ENCODE measurements at regions not wholly inside any gene's neighbourhood (a gene's known extent, or its start where the extent isn't known, plus 50 kb on each side); places are given as distances from the start of the nearest gene placed in this dataset.
A peak's percentile ranks its signal among the peaks of the same experiment; 100 is the strongest.

GRCh38 chr5:7072188-7072587 is 323.8 kb upstream of the ADCY2 start:
- H3K27me3 ChIP-seq = no peaks in the 10 kb centered on the region

GRCh38 chr5:7073666-7074065 is 322.3 kb upstream of the ADCY2 start:
- H3K4me3 ChIP-seq = no peak overlapping the region
- no peaks in the 10 kb centered on the region for H3K27me3 ChIP-seq
- DNase-seq (ENCODE audit: low read depth in 1 of 2, low spot score in 1 of 2) = no peak
- no peak overlapping the region for H3K27ac ChIP-seq
- TF ChIP-seq CTCF (IDR thresholded peaks at IDR 0.05; ENCODE audit: low read depth, low read length) = no peak
- H3K4me1 ChIP-seq (ENCODE audit: low read depth) = no peaks in the 10 kb centered on the region
- H3K9me3 ChIP-seq (ENCODE audit: low read depth) = no peaks in the 10 kb centered on the region
- no peaks in the 10 kb centered on the region for H3K36me3 ChIP-seq

More at GRCh38 chr5:7072188-7072587, 323.8 kb upstream of the ADCY2 start:
- Histone ChIP-seq H3K9me3 (ENCODE audit: low read depth) (no peaks in the 10 kb centered on the region), H3K27ac (no peak overlapping the region), H3K4me1 (ENCODE audit: low read depth) (no peaks in the 10 kb centered on the region), H3K4me3 (no peak overlapping the region), H3K36me3 (no peaks in the 10 kb centered on the region)
- TF ChIP-seq CTCF (IDR thresholded peaks at IDR 0.05; ENCODE audit: low read depth, low read length) = no peak
- DNase-seq (ENCODE audit: low read depth in 1 of 2, low spot score in 1 of 2) = no peak

GRCh38 chr5:7074176-7074575 is 321.8 kb upstream of the ADCY2 start:
- Histone ChIP-seq H3K4me1 (ENCODE audit: low read depth) (no peaks in the 10 kb centered on the region), H3K4me3 (no peak overlapping the region), H3K27me3 (no peaks in the 10 kb centered on the region), H3K9me3 (ENCODE audit: low read depth) (no peaks in the 10 kb centered on the region), H3K36me3 (no peaks in the 10 kb centered on the region), H3K27ac (no peak overlapping the region)
- no peak for TF ChIP-seq CTCF (IDR thresholded peaks at IDR 0.05; ENCODE audit: low read depth, low read length)
- DNase-seq (ENCODE audit: low read depth in 1 of 2, low spot score in 1 of 2) = no peak

- DNase-seq (ENCODE audit: low read depth in 1 of 2, low spot score in 1 of 2) = no peak
- Histone ChIP-seq H3K4me1 (ENCODE audit: low read depth) (no peaks in the 10 kb centered on the region), H3K27ac (no peak overlapping the region), H3K4me3 (no peak overlapping the region), H3K9me3 (ENCODE audit: low read depth) (no peaks in the 10 kb centered on the region), H3K27me3 (no peaks in the 10 kb centered on the region), H3K36me3 (no peaks in the 10 kb centered on the region)
- TF ChIP-seq CTCF (IDR thresholded peaks at IDR 0.05; ENCODE audit: low read depth, low read length) = no peak
Observed at GRCh38 chr5:7075470-7075869, 320.5 kb upstream of the ADCY2 start.

- no peaks in the 10 kb centered on the region for H3K27me3 ChIP-seq
- no peak for DNase-seq (ENCODE audit: low read depth in 1 of 2, low spot score in 1 of 2)
- H3K36me3 ChIP-seq = no peaks in the 10 kb centered on the region
- H3K9me3 ChIP-seq (ENCODE audit: low read depth) = no peaks in the 10 kb centered on the region
- TF ChIP-seq CTCF (IDR thresholded peaks at IDR 0.05; ENCODE audit: low read depth, low read length) = no peak
- H3K4me3 ChIP-seq = no peak overlapping the region
- H3K27ac ChIP-seq = no peak overlapping the region
- H3K4me1 ChIP-seq (ENCODE audit: low read depth) = no peaks in the 10 kb centered on the region
Observed at GRCh38 chr5:7078101-7078500, 317.8 kb upstream of the ADCY2 start.

GRCh38 chr5:7078901-7079300 is 317.0 kb upstream of the ADCY2 start:
- DNase-seq (ENCODE audit: low read depth in 1 of 2, low spot score in 1 of 2) = peak in 1 of 2 donors; percentile 41

More at GRCh38 chr5:7078901-7079300, 317.0 kb upstream of the ADCY2 start:
- H3K27me3 ChIP-seq = no peaks in the 10 kb centered on the region
- H3K9me3 ChIP-seq (ENCODE audit: low read depth) = no peaks in the 10 kb centered on the region
- no peaks in the 10 kb centered on the region for H3K4me1 ChIP-seq (ENCODE audit: low read depth)
- no peaks in the 10 kb centered on the region for H3K36me3 ChIP-seq
- no peak overlapping the region for H3K4me3 ChIP-seq
- no peak overlapping the region for H3K27ac ChIP-seq
- TF ChIP-seq CTCF (IDR thresholded peaks at IDR 0.05; ENCODE audit: low read depth, low read length) = no peak
